Thyroid gland (tissue), 4 donors: ENCODE measurements at regions not wholly inside any gene's neighbourhood (a gene's known extent, or its start where the extent isn't known, plus 50 kb on each side); places are given as distances from the start of the nearest gene placed in this dataset.

Experiments
- POLR2A ChIP-seq, 2 donors: fragments of 450-650 bp; IDR thresholded peaks; one replicate each; pipeline ENCODE4 v1.6.1; 2017; ENCODE audit warnings: antibody characterized with exemption in 2 of 2, mild to moderate bottlenecking in 2 of 2, moderate library complexity in 1 of 2
- TF ChIP-seq, protein P1 (sequence below), 6 experiments: fragments of 200-600 bp in 3 of 6; fragments of 450-650 bp in 3 of 6; sonication (generic) in 3 of 6; IDR thresholded peaks; one replicate each; pipeline ENCODE4 v1.5.1; 2016 to 2019; ENCODE audit warnings: antibody characterized with exemption in 6 of 6, mild to moderate bottlenecking in 2 of 6, inconsistent platforms in 1 of 6, moderate library complexity in 1 of 6

DNA sequence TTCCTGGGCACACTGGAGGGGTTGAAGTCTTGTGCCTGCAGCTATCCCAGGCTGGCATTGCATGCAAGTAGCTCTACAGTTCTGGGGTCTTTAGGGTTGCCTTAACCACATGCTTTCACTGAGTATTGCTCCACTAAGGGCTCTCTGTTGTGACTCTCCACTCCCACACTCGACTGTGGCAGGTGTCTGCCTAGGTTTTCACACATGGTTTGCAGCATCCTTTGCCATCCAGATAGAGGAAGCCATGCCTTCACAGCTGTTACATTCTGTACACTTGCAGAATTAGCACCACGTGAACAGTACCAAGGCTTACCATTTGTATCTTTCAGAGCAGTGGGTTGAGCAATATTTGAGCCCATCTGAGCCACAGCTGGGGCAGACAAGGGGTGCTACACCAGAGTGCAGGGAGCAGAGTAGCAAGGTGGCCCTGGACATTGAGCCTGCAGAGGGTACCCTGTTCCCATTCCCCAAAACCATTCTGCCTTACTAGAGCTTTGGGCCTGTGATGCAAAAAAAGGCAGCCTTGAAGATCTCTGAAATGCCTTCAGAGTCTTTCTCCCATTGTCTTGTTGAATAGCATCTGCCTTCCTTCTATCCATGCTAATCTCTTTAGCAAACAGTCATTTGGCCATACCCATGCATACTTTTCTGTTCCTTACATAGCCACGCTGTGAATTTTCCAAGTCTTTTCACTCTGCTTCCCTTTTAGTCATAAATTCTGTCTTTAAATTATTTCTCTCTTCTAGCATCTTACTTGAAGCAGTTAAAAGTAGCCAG lies 95.2 kb upstream of the PLCL2 start:
- TF ChIP-seq, protein P1, sequence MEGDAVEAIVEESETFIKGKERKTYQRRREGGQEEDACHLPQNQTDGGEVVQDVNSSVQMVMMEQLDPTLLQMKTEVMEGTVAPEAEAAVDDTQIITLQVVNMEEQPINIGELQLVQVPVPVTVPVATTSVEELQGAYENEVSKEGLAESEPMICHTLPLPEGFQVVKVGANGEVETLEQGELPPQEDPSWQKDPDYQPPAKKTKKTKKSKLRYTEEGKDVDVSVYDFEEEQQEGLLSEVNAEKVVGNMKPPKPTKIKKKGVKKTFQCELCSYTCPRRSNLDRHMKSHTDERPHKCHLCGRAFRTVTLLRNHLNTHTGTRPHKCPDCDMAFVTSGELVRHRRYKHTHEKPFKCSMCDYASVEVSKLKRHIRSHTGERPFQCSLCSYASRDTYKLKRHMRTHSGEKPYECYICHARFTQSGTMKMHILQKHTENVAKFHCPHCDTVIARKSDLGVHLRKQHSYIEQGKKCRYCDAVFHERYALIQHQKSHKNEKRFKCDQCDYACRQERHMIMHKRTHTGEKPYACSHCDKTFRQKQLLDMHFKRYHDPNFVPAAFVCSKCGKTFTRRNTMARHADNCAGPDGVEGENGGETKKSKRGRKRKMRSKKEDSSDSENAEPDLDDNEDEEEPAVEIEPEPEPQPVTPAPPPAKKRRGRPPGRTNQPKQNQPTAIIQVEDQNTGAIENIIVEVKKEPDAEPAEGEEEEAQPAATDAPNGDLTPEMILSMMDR (IDR thresholded peaks at IDR 0.05), result no peak
- TF ChIP-seq POLR2A (IDR thresholded peaks at IDR 0.05), result no peak
